MCF 10A (cell line): ENCODE measurements at regions not wholly inside any gene's neighbourhood (a gene's known extent, or its start where the extent isn't known, plus 50 kb on each side); places are given as distances from the start of the nearest gene placed in this dataset.
"Not testable (repeated sequence)": the region's sequence is repeated elsewhere in the genome, so short reads cannot be mapped to it uniquely, and the experiment has no call there.

Experiments used
- BruUV-seq: library from RNA; stranded (reverse); fragments of 400-500 nt; replicated peaks from 2 replicates; lab custom pipeline; 2021; lab: Mats Ljungman, UMichigan
- CTCF ChIA-PET: fragments of 300-600 bp; sonication (Branson Sonifier 250); formaldehyde crosslinking; extraction: SDS; loops from one replicate; lab custom pipeline; 2021; ENCODE audit warnings: antibody characterized with exemption, inconsistent platforms; lab: Yijun Ruan, JAX
- POLR2A ChIA-PET: fragments of 300-600, 350-650 bp; sonication (Branson Sonifier 250); formaldehyde crosslinking; extraction: SDS; loops from one replicate; lab custom pipeline; 2020; ENCODE audit warnings: antibody characterized with exemption, inconsistent platforms; lab: Yijun Ruan, JAX
- DNase-seq: peaks from one replicate; pipeline ENCODE4 v3.0.0-alpha.2; 2018; ENCODE audit not compliant: unreplicated experiment
- H3K27ac Mint-ChIP-seq: one replicate; pipeline ENCODE4 v1.8.0; 2022; ENCODE audit warnings: mild to moderate bottlenecking, low read depth, mixed read lengths; ENCODE audit not compliant: unreplicated experiment
- H3K27me3 Mint-ChIP-seq: one replicate; pipeline ENCODE4 v1.8.0; 2022; ENCODE audit warnings: mixed read lengths; ENCODE audit not compliant: insufficient read depth, unreplicated experiment
- H3K36me3 Mint-ChIP-seq: one replicate; pipeline ENCODE4 v1.8.0; 2022; ENCODE audit warnings: mild to moderate bottlenecking, moderate library complexity, mixed read lengths; ENCODE audit not compliant: insufficient read depth, unreplicated experiment
- H3K4me1 Mint-ChIP-seq: one replicate; pipeline ENCODE4 v1.8.0; 2022; ENCODE audit warnings: mixed read lengths; ENCODE audit not compliant: insufficient read depth, unreplicated experiment
- H3K4me3 Mint-ChIP-seq: one replicate; pipeline ENCODE4 v1.8.0; 2022; ENCODE audit warnings: mild to moderate bottlenecking, moderate library complexity, mixed read lengths; ENCODE audit not compliant: unreplicated experiment
- H3K9me3 Mint-ChIP-seq: one replicate; pipeline ENCODE4 v1.8.0; 2022; ENCODE audit warnings: mixed read lengths; ENCODE audit not compliant: unreplicated experiment
- intact Hi-C: fragments of 100-400 bp; cut with micrococcal nuclease; formaldehyde crosslinking; loops from 2 replicates; pipeline ENCODE4 v1.14.1; 2022
- TF ChIP-seq, protein P1 (sequence below): fragments of 200-600 bp; IDR thresholded peaks from one replicate; pipeline ENCODE4 v1.8.0; 2022; ENCODE audit warnings: antibody characterized with exemption, mild to moderate bottlenecking; ENCODE audit not compliant: unreplicated experiment

DNA sequence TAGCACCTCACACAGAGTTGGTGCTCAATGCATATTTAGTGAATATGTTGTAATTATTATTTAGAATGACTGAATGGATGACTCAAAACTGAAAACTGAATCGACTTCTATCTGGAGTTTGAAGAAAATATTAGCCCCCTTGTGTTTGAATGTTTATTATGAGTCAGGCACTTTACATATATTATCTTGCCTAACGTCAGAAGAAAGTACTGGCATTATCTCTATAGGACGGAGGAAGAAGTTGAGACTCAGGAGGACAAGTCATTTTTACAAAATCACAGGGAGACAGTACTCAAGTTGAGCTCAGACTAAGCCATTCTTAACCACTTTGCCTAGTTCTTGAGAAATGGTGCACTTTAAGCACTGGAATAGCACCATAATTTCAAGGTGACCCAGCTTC lies 684.0 kb downstream of the UTRN start:
- intact Hi-C loops: no loop called here
- no peak overlapping the region for H3K27ac Mint-ChIP-seq
- TF ChIP-seq, protein P1, sequence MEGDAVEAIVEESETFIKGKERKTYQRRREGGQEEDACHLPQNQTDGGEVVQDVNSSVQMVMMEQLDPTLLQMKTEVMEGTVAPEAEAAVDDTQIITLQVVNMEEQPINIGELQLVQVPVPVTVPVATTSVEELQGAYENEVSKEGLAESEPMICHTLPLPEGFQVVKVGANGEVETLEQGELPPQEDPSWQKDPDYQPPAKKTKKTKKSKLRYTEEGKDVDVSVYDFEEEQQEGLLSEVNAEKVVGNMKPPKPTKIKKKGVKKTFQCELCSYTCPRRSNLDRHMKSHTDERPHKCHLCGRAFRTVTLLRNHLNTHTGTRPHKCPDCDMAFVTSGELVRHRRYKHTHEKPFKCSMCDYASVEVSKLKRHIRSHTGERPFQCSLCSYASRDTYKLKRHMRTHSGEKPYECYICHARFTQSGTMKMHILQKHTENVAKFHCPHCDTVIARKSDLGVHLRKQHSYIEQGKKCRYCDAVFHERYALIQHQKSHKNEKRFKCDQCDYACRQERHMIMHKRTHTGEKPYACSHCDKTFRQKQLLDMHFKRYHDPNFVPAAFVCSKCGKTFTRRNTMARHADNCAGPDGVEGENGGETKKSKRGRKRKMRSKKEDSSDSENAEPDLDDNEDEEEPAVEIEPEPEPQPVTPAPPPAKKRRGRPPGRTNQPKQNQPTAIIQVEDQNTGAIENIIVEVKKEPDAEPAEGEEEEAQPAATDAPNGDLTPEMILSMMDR: no peak
- H3K4me3 Mint-ChIP-seq: no peak overlapping the region
- no peak for DNase-seq
- POLR2A ChIA-PET: no interaction called here
- no peaks in the 10 kb centered on the region for H3K36me3 Mint-ChIP-seq
- H3K9me3 Mint-ChIP-seq: no peaks in the 10 kb centered on the region
- no peaks in the 10 kb centered on the region for H3K4me1 Mint-ChIP-seq
- H3K27me3 Mint-ChIP-seq: no peaks in the 10 kb centered on the region
- CTCF ChIA-PET: interaction anchor here (0.6 kb wide), 1 partner anchor 621 kb away, joined by 3 read pairs; no protein-coding TSS in a partner anchor
- BruUV-seq: no TSS peak

DNA sequence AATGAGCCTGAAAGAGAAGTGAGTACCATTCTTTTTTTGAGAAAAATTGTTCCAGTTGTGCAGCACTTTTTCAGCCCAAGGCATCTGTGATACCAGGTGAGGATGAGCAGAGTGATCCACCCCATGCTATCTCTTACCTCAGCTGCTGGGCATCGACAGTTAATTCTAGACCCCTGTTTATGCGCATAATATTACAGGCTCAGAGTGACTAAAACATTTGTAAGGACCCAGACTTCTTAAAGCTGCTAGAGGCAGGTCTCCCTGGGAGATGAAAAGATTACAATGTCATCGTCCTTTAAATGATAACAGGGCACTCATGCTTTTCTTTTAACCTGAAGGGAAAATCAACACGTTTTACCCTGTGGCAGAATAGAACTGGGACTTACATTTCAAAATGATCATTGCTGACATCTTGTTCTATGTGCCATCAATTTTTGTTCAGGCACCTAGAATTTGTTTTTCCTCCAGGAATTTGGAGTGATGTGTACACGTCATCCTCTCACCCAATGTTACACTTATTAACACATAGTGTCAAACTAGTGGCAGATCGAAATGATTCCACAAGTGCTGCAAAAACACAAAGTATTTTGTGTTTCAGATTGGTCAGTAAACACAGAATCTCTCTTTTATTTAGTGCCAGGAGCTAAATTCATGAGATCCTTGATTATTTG lies 684.6 kb downstream of the UTRN start:
- Mint-ChIP-seq H3K9me3 (no peaks in the 10 kb centered on the region), H3K4me3 (no peak overlapping the region), H3K27me3 (no peaks in the 10 kb centered on the region), H3K4me1 (no peaks in the 10 kb centered on the region), H3K36me3 (no peaks in the 10 kb centered on the region), H3K27ac (no peak overlapping the region)
- no TSS peak for BruUV-seq
- POLR2A ChIA-PET: no interaction called here
- intact Hi-C loops: no loop called here
- TF ChIP-seq, protein P1: no peak
- DNase-seq: no peak
- CTCF ChIA-PET: interaction anchor here (0.6 kb wide), 1 partner anchor 620 kb away, joined by 3 read pairs; no protein-coding TSS in a partner anchor

DNA sequence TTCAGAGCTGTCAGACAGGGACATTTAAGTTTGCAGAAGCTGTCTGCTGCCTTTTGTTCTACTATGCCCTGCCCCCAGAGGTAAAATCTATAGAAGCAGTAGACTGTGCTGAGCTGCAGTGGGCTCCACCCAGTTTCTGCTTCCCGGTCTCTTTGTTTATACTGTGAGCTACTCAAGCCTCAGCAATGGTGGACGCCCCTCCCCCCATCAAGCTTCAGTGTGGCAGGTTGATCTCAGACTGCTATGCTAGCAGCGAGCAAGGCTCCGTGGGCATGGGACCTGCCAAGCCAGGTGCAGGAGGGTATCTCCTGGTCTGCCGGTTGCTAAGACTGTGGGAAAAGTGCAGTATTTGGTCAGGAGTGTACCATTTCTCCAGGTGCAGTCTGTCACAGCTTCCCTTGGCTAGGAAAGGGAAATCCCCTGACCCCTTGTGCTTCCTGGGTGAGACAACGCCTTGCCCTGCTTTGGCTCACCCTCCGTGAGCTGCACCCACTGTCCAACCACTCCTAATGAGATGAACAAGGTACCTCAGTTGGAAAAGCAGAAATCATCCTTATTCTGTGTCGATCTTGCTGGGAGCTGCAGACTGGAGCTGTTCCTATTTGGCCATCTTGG lies 692.2 kb downstream of the UTRN start:
- peak; percentile 20 for DNase-seq
- H3K27me3 Mint-ChIP-seq, H3K4me3 Mint-ChIP-seq, H3K9me3 Mint-ChIP-seq, BruUV-seq, POLR2A ChIA-PET, intact Hi-C loops, H3K4me1 Mint-ChIP-seq, H3K36me3 Mint-ChIP-seq, H3K27ac Mint-ChIP-seq: not testable (repeated sequence)
- CTCF ChIA-PET: interaction anchor here (0.6 to 1.4 kb wide), 3 partner anchors 23 to 66 kb away, joined by 3 to 5 read pairs (median 3); no protein-coding TSS in a partner anchor

DNA sequence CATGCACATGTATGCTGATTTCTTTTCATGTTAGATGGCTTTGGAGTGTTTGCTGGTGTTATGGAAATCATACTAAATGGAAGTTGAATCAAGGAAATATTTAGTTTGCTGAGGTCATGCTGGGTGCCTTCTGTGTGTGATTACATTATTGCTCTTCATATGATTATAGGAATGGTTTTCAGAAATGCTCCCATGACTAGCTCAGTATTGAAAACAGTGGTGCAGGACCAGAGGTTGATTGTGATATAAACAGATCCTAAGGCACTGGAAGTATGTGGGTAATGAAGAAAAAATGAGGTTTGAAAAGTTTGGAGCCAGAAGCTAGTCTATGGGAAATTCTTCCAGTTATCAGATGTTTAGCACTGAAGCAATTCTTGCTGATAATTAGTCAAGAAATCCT lies 693.1 kb downstream of the UTRN start:
- ChIA-PET CTCF (interaction anchor here (0.6 to 1.4 kb wide), 2 partner anchors 31 to 65 kb away, joined by 3 read pairs; no protein-coding TSS in a partner anchor), POLR2A (no interaction called here)
- no TSS peak for BruUV-seq
- Mint-ChIP-seq H3K9me3 (no peaks in the 10 kb centered on the region), H3K36me3 (no peaks in the 10 kb centered on the region), H3K27ac (no peak overlapping the region), H3K4me1 (no peaks in the 10 kb centered on the region), H3K4me3 (no peak overlapping the region), H3K27me3 (no peaks in the 10 kb centered on the region)
- TF ChIP-seq, protein P1: no peak
- DNase-seq: no peak
- intact Hi-C loops: no loop called here
